ENCODE measurements at regions not wholly inside any gene's neighbourhood (a gene's known extent, or its start where the extent isn't known, plus 50 kb on each side); places are given as distances from the start of the nearest gene placed in this dataset.

- TF ChIP-seq POLR2A (IDR thresholded peaks at IDR 0.05) (no peak), CTCF (IDR thresholded peaks at IDR 0.05) (no peak)
These were observed 58.2 kb upstream of the DDIT4L start for GRCh38 chr4:100248476-100248875.
